Upper lobe of left lung (tissue), 4 donors: ENCODE measurements at regions not wholly inside any gene's neighbourhood (a gene's known extent, or its start where the extent isn't known, plus 50 kb on each side); places are given as distances from the start of the nearest gene placed in this dataset.

Source experiments
- CTCF ChIP-seq, 6 experiments: fragments of 450-650 bp in 4 of 6; fragments of 200-600 bp in 2 of 6; sonication (generic) in 2 of 6; IDR thresholded peaks; one replicate each; pipeline ENCODE4 v1.5.1; 2016 to 2019; ENCODE audit warnings: antibody characterized with exemption in 6 of 6
- POLR2AphosphoS5 ChIP-seq, 2 donors: sonication (generic); formaldehyde crosslinking; IDR thresholded peaks; one replicate each; pipeline ENCODE4 v1.5.1; 2017; ENCODE audit warnings: antibody characterized with exemption in 2 of 2

GRCh38 chr6:77397561-77397960 is 65.7 kb downstream of the HTR1B start:
- TF ChIP-seq CTCF (IDR thresholded peaks at IDR 0.05) (no peak), POLR2AphosphoS5 (IDR thresholded peaks at IDR 0.05) (no peak)
